ENCODE measurements at regions not wholly inside any gene's neighbourhood (a gene's known extent, or its start where the extent isn't known, plus 50 kb on each side); places are given as distances from the start of the nearest gene placed in this dataset.

DNA sequence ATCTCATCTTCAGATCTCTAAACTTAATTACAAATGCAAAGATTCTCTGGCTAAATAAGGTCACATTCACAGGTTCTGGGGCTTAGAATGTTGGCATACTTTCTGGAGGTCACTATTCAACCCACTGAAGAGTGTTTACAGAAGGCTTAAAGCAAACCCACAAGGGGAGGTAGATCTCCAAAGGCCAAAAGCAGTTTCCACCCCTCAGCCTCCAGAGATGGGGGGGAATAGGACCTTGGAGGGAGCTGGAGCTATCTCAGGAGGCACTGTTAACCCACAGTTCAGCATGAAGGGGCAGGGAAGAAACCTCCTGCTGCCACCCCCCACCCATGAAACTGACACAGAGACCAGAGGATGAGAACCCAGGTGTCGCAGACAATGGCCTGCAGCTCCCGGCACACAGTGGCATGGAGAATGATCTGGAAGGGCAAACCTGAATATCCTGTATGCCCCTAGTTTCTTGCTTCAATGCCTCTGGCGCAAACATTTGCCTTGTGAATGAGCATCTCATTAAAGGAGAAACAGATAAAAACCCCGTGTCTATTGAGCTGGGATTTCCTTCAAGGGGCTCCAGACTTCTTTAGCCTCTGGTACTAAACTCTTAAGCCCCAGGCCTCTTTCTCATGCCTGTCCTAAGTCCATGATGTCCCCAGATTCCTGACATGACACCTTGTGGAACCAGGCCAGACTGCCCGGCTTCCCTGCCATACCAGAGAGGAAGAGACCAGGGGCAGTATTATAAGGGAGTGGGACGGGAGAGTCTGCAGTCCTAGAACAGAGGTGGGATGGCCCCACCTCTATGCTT is 103.1 kb upstream of the CDH5 start:
- TF ChIP-seq, protein P1, sequence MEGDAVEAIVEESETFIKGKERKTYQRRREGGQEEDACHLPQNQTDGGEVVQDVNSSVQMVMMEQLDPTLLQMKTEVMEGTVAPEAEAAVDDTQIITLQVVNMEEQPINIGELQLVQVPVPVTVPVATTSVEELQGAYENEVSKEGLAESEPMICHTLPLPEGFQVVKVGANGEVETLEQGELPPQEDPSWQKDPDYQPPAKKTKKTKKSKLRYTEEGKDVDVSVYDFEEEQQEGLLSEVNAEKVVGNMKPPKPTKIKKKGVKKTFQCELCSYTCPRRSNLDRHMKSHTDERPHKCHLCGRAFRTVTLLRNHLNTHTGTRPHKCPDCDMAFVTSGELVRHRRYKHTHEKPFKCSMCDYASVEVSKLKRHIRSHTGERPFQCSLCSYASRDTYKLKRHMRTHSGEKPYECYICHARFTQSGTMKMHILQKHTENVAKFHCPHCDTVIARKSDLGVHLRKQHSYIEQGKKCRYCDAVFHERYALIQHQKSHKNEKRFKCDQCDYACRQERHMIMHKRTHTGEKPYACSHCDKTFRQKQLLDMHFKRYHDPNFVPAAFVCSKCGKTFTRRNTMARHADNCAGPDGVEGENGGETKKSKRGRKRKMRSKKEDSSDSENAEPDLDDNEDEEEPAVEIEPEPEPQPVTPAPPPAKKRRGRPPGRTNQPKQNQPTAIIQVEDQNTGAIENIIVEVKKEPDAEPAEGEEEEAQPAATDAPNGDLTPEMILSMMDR (IDR thresholded peaks at IDR 0.05): no peak
- no peak for TF ChIP-seq POLR2A (IDR thresholded peaks at IDR 0.05)

All from uterus (tissue), 2 donors.